Endothelial cell of umbilical vein (primary cell): ENCODE measurements at regions not wholly inside any gene's neighbourhood (a gene's known extent, or its start where the extent isn't known, plus 50 kb on each side); places are given as distances from the start of the nearest gene placed in this dataset.

Experiments
- BruUV-seq: library from RNA; stranded (reverse); fragments of 400-500 nt; replicated peaks from 2 replicates; lab custom pipeline; 2021; lab: Mats Ljungman, UMichigan
- CTCF ChIA-PET: fragments of 300-600, 350-600 bp; sonication (Branson Sonifier 250); formaldehyde crosslinking; loops from one replicate; lab custom pipeline; 2021; ENCODE audit warnings: antibody characterized with exemption, inconsistent platforms; lab: Charles Lee
- POLR2A ChIA-PET: fragments of 300-600, 350-600 bp; sonication (Branson Sonifier 250); formaldehyde crosslinking; loops from one replicate; lab custom pipeline; 2021; ENCODE audit warnings: antibody characterized with exemption, inconsistent platforms; lab: Charles Lee
- DNase-seq: peaks from one replicate; pipeline ENCODE4 v3.0.0-alpha.2; 2011; ENCODE audit warnings: low read depth, low spot score
- FAIRE-seq: peaks from 2 replicates; lab custom pipeline; 2011; peaks lifted over from hg19 to GRCh38; lab: Jason Lieb, UNC
- H2AFZ ChIP-seq: 2 replicates; pipeline ENCODE4 v1.6.0; 2012; ENCODE audit warnings: low read depth, low read length, control low read depth, inconsistent platforms
- H3K27ac ChIP-seq: 2 replicates; pipeline ENCODE4 v1.5.1; 2011; ENCODE audit warnings: low read depth, mild to moderate bottlenecking, control low read depth, low read length, moderate library complexity; ENCODE audit not compliant: insufficient read depth
- H3K27me3 ChIP-seq, 2 experiments: 2 replicates each; pipeline versions ENCODE4 v1.6.0 to v1.6.1; 2011; ENCODE audit warnings: low read length in 2 of 2, mixed read lengths in 1 of 2; ENCODE audit not compliant: control insufficient read depth in 2 of 2, insufficient read depth in 2 of 2
- H3K36me3 ChIP-seq, 2 experiments: 2 replicates in 1 of 2; 3 replicates in 1 of 2; pipeline ENCODE4 v1.5.1; 2011; ENCODE audit warnings: low read length in 2 of 2, mild to moderate bottlenecking in 1 of 2, moderate library complexity in 1 of 2; ENCODE audit not compliant: control insufficient read depth in 2 of 2, insufficient read depth in 2 of 2; ENCODE audit errors: extremely low read depth in 1 of 2
- H3K4me1 ChIP-seq: 3 replicates; pipeline ENCODE4 v1.5.1; 2011; ENCODE audit warnings: mild to moderate bottlenecking, low read length; ENCODE audit not compliant: control insufficient read depth, insufficient read depth; ENCODE audit errors: extremely low read depth
- H3K4me2 ChIP-seq: 2 replicates; pipeline ENCODE4 v1.6.1; 2011; ENCODE audit warnings: low read length, control low read depth, mixed read lengths; ENCODE audit not compliant: insufficient read depth
- H3K4me3 ChIP-seq, 3 experiments: fragments of 200-600 bp in 1 of 3; sonication (generic), shearing (Covaris generic) in 1 of 3; replicated peaks in 1 of 3; 2 replicates each; pipeline ENCODE4 v1.5.1; 2011 to 2016; ENCODE audit warnings: control low read depth in 3 of 3, low read length in 3 of 3, mild to moderate bottlenecking in 2 of 3, inconsistent platforms in 1 of 3, low read depth in 1 of 3, moderate library complexity in 1 of 3; ENCODE audit not compliant: insufficient read depth in 1 of 3
- H3K79me2 ChIP-seq: 2 replicates; pipeline ENCODE4 v1.6.0; 2012; ENCODE audit warnings: low read length, inconsistent platforms; ENCODE audit not compliant: control insufficient read depth, insufficient read depth
- H3K9ac ChIP-seq: replicated peaks from 2 replicates; pipeline ENCODE3; 2011; ENCODE audit warnings: low read length, control low read depth; ENCODE audit not compliant: insufficient read depth; ENCODE audit errors: extremely low read depth
- H3K9me1 ChIP-seq: replicated peaks from 3 replicates; pipeline ENCODE4 v1.6.0; 2011; ENCODE audit warnings: mild to moderate bottlenecking, low read length; ENCODE audit not compliant: control insufficient read depth, insufficient read depth; ENCODE audit errors: extremely low read depth
- H3K9me3 ChIP-seq: replicated peaks from 2 replicates; pipeline ENCODE4 v1.5.1; 2012; ENCODE audit warnings: low read length, inconsistent platforms; ENCODE audit not compliant: control insufficient read depth, insufficient read depth
- H4K20me1 ChIP-seq: replicated peaks from 2 replicates; pipeline ENCODE3; 2011; ENCODE audit warnings: mild to moderate bottlenecking, low read length; ENCODE audit not compliant: control insufficient read depth, insufficient read depth; ENCODE audit errors: extremely low read depth
- EZH2 ChIP-seq: IDR thresholded peaks from 2 replicates; pipeline ENCODE4 v1.6.1; 2012; ENCODE audit warnings: borderline replicate concordance, low read depth, mild to moderate bottlenecking, moderate library complexity, low read length, inconsistent platforms; ENCODE audit not compliant: severe bottlenecking
- FOS ChIP-seq: IDR thresholded peaks from 2 replicates; pipeline ENCODE4 v1.6.1; 2011; ENCODE audit warnings: mild to moderate bottlenecking, low read length, moderate library complexity, borderline replicate concordance; ENCODE audit not compliant: insufficient read depth
- GATA2 ChIP-seq: IDR thresholded peaks from 2 replicates; pipeline ENCODE4 v1.7.0; 2011; ENCODE audit warnings: low read depth, mild to moderate bottlenecking, moderate library complexity, mixed read lengths, low read length; ENCODE audit not compliant: insufficient read length, insufficient read depth
- JUN ChIP-seq: IDR thresholded peaks from 2 replicates; pipeline ENCODE4 v1.6.1; 2011; ENCODE audit warnings: borderline replicate concordance, low read depth; ENCODE audit not compliant: insufficient read length, insufficient read depth
- MYC ChIP-seq: IDR thresholded peaks from one replicate; pipeline ENCODE4 v1.6.1; 2011; ENCODE audit warnings: mild to moderate bottlenecking, low read depth, low read length
- POLR2A ChIP-seq: IDR thresholded peaks from 2 replicates; pipeline ENCODE4 v1.6.1; 2012; ENCODE audit warnings: low read depth, mild to moderate bottlenecking, control low read depth, low read length
- POLR2AphosphoS5 ChIP-seq: IDR thresholded peaks from 2 replicates; pipeline ENCODE4 v1.6.1; 2012; ENCODE audit warnings: low read depth, mild to moderate bottlenecking, control low read depth, low read length, moderate library complexity; ENCODE audit not compliant: insufficient read depth
- dilution Hi-C: fragments of 300-500 bp; cut with MboI; formaldehyde crosslinking; loops from one replicate; pipeline ENCODE4 v1.15.0; 2019; ENCODE audit warnings: low sequenced_read_pairs; ENCODE audit not compliant: extremely low pct_ligation_motif_present
- intact Hi-C: fragments of 100-400 bp; cut with micrococcal nuclease; formaldehyde crosslinking; loops from one replicate; pipeline ENCODE4 v1.10.0; 2022
- TF ChIP-seq, protein P1 (sequence below): IDR thresholded peaks from 2 replicates; pipeline ENCODE4 v1.6.1; 2011; ENCODE audit not compliant: insufficient read depth, insufficient read length
- TF ChIP-seq, protein P2 (sequence below), 2 donors: IDR thresholded peaks; 1 replicate in 1 of 2; 2 replicates in 1 of 2; pipeline ENCODE4 v1.5.1; 2011; ENCODE audit warnings: low read length in 2 of 2, mild to moderate bottlenecking in 2 of 2, moderate library complexity in 2 of 2, control low read depth in 1 of 2, inconsistent platforms in 1 of 2, low read depth in 1 of 2; ENCODE audit not compliant: insufficient read depth in 1 of 2; ENCODE audit errors: extremely low read depth in 1 of 2

DNA sequence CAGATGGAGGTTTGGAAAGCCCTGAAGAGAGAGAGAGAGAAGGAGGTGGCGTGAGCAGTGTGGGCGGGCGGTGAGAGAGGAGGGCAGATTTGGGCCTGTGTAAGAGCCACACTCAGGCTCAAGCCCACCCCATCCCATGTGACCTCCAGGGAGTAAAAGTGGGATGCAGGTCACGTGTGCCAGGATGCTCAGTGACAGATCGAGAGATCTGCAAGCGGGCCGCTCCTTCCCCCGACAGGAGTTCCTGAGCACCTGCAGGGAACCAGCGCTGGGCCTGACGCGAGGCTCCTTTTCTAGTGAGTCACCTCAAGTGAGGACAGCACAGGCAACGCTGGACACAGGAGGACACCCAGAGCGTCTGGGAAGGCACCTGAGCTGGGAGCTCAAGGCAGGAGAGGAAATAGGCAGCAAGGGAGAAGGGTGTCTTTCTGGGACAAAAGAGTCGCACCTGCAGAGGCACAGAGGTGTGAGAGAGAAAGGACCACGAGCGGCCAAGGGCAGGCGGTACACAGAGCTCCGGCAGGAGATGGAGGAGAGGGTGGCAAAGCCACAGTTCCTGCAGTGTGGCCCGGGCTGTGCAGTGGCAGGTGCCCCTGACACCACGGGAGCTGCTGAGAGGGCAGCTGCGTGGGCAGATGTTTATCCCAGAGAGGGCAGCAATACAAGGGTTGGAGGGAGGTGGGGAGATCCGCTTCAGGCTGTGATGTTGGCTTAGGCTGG, 1294.8 kb downstream of the TBC1D22A start:
- H3K27ac ChIP-seq = no peak overlapping the region
- BruUV-seq = no TSS peak
- peaks cover 11% of the 10 kb centered on the region for H3K9me3 ChIP-seq
- CTCF ChIA-PET = no interaction called here
- H3K4me3 ChIP-seq = no peak overlapping the region
- no peaks in the 10 kb centered on the region for H3K9me1 ChIP-seq
- H3K79me2 ChIP-seq = no peaks in the 10 kb centered on the region
- no peak overlapping the region for H2AFZ ChIP-seq
- no peak for TF ChIP-seq FOS
- no peak for TF ChIP-seq GATA2
- no peak for TF ChIP-seq EZH2
- no peak for TF ChIP-seq JUN
- no peak for TF ChIP-seq MYC
- TF ChIP-seq, protein P1, sequence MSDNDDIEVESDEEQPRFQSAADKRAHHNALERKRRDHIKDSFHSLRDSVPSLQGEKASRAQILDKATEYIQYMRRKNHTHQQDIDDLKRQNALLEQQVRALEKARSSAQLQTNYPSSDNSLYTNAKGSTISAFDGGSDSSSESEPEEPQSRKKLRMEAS = no peak
- no peak for TF ChIP-seq POLR2AphosphoS5
- TF ChIP-seq POLR2A = no peak
- TF ChIP-seq, protein P2, sequence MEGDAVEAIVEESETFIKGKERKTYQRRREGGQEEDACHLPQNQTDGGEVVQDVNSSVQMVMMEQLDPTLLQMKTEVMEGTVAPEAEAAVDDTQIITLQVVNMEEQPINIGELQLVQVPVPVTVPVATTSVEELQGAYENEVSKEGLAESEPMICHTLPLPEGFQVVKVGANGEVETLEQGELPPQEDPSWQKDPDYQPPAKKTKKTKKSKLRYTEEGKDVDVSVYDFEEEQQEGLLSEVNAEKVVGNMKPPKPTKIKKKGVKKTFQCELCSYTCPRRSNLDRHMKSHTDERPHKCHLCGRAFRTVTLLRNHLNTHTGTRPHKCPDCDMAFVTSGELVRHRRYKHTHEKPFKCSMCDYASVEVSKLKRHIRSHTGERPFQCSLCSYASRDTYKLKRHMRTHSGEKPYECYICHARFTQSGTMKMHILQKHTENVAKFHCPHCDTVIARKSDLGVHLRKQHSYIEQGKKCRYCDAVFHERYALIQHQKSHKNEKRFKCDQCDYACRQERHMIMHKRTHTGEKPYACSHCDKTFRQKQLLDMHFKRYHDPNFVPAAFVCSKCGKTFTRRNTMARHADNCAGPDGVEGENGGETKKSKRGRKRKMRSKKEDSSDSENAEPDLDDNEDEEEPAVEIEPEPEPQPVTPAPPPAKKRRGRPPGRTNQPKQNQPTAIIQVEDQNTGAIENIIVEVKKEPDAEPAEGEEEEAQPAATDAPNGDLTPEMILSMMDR (IDR thresholded peaks at IDR 0.05; ENCODE audit: extremely low read depth in 1 of 2, insufficient read depth in 1 of 2, low read depth in 1 of 2, low read length in 2 of 2) = no peak
- H4K20me1 ChIP-seq = no peaks in the 10 kb centered on the region
- H3K9ac ChIP-seq = no peak overlapping the region
- POLR2A ChIA-PET = no interaction called here
- DNase-seq = no peak
- H3K4me2 ChIP-seq = no peak overlapping the region
- H3K4me1 ChIP-seq = no peaks in the 10 kb centered on the region
- H3K27me3 ChIP-seq = no peaks in the 10 kb centered on the region
- FAIRE-seq = no peak
- dilution Hi-C loops = no loop called here
- no peaks in the 10 kb centered on the region for H3K36me3 ChIP-seq
- intact Hi-C loops = no loop called here
